GM18868 (cell line): ENCODE measurements at regions not wholly inside any gene's neighbourhood (a gene's known extent, or its start where the extent isn't known, plus 50 kb on each side); places are given as distances from the start of the nearest gene placed in this dataset.

Experiments
- ATAC-seq: cut with Tn5 transposase; IDR thresholded peaks from one replicate; pipeline ENCODE4 v1.9.1; 2021; ENCODE audit warnings: mild to moderate bottlenecking, moderate library complexity; ENCODE audit not compliant: unreplicated experiment

DNA sequence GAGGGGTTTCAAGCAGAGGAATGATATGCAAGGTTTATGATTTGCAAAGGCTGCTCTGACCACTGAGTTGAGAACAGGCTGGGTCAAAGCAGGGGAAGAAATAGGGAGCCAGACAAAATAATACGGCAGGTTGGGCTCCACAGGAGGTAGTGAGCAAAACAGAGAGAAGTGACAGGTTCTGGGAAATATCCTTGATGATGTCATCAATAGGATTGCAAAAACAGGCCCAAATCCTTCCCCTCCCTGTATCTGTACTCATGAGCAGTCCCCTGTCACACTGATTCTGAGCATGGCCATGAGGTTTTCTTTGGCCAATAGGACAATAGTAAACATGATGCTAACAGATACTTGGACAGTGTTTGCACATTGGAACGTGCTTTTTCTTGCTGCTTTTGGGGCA lies 471.8 kb upstream of the BRINP1 start:
- no peak for ATAC-seq

- ATAC-seq: no peak
Observed at GRCh38 chr9:119839888-119840287, 470.7 kb upstream of the BRINP1 start.

DNA sequence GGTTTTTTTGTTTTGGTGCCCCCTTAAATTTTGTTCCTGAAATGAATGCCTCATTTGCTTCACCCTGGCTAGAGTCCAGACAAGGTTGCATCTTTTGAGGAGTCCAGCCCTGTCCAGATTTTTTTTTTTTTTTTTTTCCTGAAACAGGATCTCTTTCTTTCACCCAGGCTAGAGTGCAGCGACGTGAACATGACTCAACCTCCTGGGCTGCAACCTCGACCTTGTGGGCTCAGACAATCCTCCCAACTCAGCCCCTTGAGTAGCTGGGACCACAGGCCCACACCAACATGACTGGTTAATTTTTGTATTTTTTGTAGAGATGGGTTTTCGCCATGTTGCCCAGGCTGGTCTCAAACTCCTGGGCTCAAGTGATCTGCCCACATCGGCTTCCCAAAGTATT lies 469.0 kb upstream of the BRINP1 start:
- ATAC-seq: no peak

GRCh38 chr9:119836036-119836435 lies 466.8 kb upstream of the BRINP1 start:
- ATAC-seq: no peak

GRCh38 chr9:119834064-119834620 lies 464.9 kb upstream of the BRINP1 start:
- ATAC-seq: no peak

GRCh38 chr9:119831309-119831708 lies 462.1 kb upstream of the BRINP1 start:
- ATAC-seq: no peak

DNA sequence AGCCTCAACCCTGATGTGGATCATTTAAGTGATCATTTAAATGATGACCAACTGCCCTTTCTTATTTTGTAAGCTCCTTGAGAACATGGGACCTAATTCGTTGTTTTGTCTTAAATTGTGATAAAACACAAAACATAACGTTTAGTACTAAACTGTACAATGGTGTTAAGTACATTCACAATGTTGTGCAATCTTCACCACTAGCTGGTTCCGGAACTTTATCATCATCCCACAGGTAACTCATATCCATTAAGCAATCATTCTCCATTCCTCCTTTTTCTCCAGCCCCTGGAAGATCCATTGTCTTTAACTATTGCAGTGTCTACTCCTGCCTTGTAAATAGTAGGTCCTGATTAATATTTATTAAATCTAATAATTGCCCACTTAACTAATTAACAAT lies 460.5 kb upstream of the BRINP1 start:
- no peak for ATAC-seq

GRCh38 chr9:119829186-119829585 lies 460.0 kb upstream of the BRINP1 start:
- no peak for ATAC-seq

- ATAC-seq: no peak
Observed at GRCh38 chr9:119827526-119827925, 458.3 kb upstream of the BRINP1 start.

GRCh38 chr9:119827126-119827525 lies 457.9 kb upstream of the BRINP1 start:
- ATAC-seq: no peak

- no peak for ATAC-seq
Observed at GRCh38 chr9:119818726-119819435, 449.6 kb upstream of the BRINP1 start.

DNA sequence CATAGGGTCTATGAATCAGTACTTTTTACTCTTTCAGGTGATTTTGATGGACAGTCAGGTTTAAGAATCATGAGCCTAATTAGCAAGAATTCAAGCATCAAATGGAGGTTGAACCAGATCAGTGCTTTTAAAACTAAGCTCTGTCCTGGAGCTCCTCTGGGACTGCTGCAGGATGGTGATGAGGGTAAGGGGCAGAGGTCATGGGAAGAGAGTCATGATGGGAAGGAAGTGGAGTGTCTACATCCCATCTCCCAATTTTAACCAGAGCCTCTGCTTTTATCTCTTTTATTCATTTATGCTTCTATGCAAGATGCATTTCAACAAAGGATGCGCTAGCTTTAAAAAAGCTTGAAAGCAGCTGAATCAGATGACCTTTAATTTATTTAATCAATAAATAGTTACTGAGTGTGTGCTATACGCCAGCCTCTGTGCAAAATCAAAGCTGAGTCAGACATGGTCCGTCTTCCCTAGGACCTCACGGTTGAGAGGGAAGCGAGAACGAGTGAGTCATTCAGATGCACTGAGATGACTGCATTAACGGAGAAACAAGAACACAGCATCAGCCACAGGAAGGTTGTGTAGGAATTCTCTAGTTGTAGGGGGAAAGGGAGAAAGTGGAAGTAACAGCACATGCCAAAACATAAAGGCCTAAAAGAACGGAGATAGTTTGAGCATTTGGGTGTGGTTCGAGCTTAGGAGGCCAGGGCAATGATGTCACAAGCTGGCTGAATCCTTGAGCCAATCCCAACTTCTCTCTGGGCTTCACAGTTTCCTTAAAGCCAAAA lies 441.6 kb upstream of the BRINP1 start:
- no peak for ATAC-seq

DNA sequence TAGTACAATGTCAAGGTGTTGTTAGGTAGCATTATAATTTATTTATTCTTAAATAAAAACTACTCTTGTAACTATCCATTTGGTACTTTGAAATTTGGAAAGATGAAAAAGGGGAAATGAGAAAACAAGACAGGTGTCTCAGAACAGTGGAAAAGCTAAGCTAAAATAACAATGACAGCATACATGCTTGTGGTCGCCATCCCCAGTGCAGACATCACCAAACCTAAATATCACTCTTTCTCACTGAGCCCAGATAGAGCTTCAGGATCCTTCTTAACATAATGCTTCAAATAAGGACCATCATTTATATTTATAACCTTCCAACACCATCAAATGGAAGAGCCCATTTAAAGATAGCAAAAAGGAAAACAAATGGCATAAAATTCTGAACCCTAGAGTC lies 434.4 kb upstream of the BRINP1 start:
- ATAC-seq: no peak

GRCh38 chr9:119802621-119803020 lies 433.4 kb upstream of the BRINP1 start:
- ATAC-seq: no peak

- ATAC-seq: no peak
Observed at GRCh38 chr9:119802133-119802532, 432.9 kb upstream of the BRINP1 start.

- no peak for ATAC-seq
Observed at GRCh38 chr9:119801311-119801710, 432.1 kb upstream of the BRINP1 start.

- ATAC-seq: no peak
Observed at GRCh38 chr9:119795395-119795794, 426.2 kb upstream of the BRINP1 start.

DNA sequence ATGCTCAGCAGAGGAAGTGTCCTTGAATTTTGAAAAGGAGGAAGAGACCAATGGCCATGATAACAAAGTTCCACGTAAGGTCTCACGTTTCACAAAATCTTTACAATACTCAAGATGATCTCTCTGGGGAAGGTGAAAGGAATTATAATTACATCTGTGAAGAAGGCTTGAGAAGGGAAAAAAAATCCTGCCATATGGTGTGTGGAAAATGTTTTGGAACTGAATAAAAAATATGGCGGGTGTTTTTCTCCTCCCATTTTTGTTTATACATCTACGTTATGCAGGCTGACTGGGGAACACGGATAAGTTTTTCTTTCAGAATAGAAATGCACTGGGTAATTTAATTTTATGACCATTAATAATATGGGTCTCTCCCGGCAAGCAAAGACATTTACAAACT lies 425.6 kb upstream of the BRINP1 start:
- no peak for ATAC-seq

DNA sequence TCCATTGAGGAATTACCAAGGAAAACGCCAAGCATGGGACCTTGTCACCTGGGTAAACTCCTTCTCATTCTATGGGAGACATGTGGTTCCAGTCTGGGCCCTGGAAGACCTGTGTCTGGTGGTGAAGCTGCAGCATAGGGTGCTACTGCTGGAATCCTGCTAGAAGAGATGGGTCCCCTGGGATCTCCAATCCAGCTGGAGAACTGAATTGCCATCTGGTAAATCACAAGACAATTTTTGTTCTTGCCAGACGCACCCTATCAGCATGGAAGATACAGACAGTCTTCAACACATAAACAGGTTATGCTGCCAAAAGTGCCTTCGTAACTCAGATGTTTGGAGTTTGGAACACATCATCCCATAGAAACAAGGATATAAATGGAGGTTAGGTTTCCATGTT lies 424.0 kb upstream of the BRINP1 start:
- ATAC-seq: no peak

- ATAC-seq: peak; percentile 61
Observed at GRCh38 chr9:119792242-119792641, 423.0 kb upstream of the BRINP1 start.

- no peak for ATAC-seq
Observed at GRCh38 chr9:119789987-119790386, 420.8 kb upstream of the BRINP1 start.

- no peak for ATAC-seq
Observed at GRCh38 chr9:119788921-119789320, 419.7 kb upstream of the BRINP1 start.
